Smooth muscle cell (in vitro differentiated cells): ENCODE measurements at regions not wholly inside any gene's neighbourhood (a gene's known extent, or its start where the extent isn't known, plus 50 kb on each side); places are given as distances from the start of the nearest gene placed in this dataset.
A peak's percentile ranks its signal among the peaks of the same experiment; 100 is the strongest.

Source experiments
- DNase-seq: peaks from one replicate; lab custom pipeline; 2025; ENCODE audit not compliant: unreplicated experiment; lab: John Stamatoyannopoulos, UW
- H2AFZ ChIP-seq: fragments of 200-600 bp; sonication (generic); 2 replicates; pipeline ENCODE4 v1.6.0; 2016; ENCODE audit warnings: antibody characterized with exemption, low read depth, mild to moderate bottlenecking
- H3F3A ChIP-seq: fragments of 200-600 bp; sonication (generic); 2 replicates; pipeline ENCODE4 v1.6.0; 2017; ENCODE audit warnings: antibody characterized with exemption, low read depth
- H3K27ac ChIP-seq: fragments of 200-600 bp; sonication (generic); 2 replicates; pipeline ENCODE4 v1.5.1; 2016; ENCODE audit warnings: low read depth, mild to moderate bottlenecking
- H3K27me3 ChIP-seq: fragments of 200-600 bp; sonication (generic); 2 replicates; pipeline ENCODE4 v1.6.1; 2016; ENCODE audit warnings: low read depth, mild to moderate bottlenecking
- H3K36me3 ChIP-seq: fragments of 200-600 bp; sonication (generic); 2 replicates; pipeline ENCODE4 v1.5.1; 2016; ENCODE audit warnings: low read depth
- H3K4me1 ChIP-seq: fragments of 200-600 bp; sonication (generic); 2 replicates; pipeline ENCODE4 v1.5.1; 2016; ENCODE audit warnings: low read depth
- H3K4me2 ChIP-seq: fragments of 200-600 bp; sonication (generic); 2 replicates; pipeline ENCODE4 v1.6.0; 2016; ENCODE audit warnings: mild to moderate bottlenecking
- H3K4me3 ChIP-seq: fragments of 200-600 bp; sonication (generic); 2 replicates; pipeline ENCODE4 v1.5.1; 2016; ENCODE audit warnings: mild to moderate bottlenecking
- H3K79me2 ChIP-seq: fragments of 200-600 bp; sonication (generic); 2 replicates; pipeline ENCODE4 v1.6.0; 2016; ENCODE audit warnings: low read depth, mild to moderate bottlenecking
- H3K9ac ChIP-seq: fragments of 200-600 bp; sonication (generic); 2 replicates; pipeline ENCODE4 v1.6.0; 2016; ENCODE audit warnings: low read depth
- H3K9me3 ChIP-seq: fragments of 200-600 bp; sonication (generic); replicated peaks from 2 replicates; pipeline ENCODE4 v1.5.1; 2016; ENCODE audit warnings: low read depth
- H4K20me1 ChIP-seq: fragments of 200-600 bp; sonication (generic); 2 replicates; pipeline ENCODE4 v1.6.0; 2016; ENCODE audit warnings: low read depth
- CTCF ChIP-seq: fragments of 200-600 bp; sonication (generic); IDR thresholded peaks from 2 replicates; pipeline ENCODE4 v1.5.1; 2017; ENCODE audit warnings: borderline replicate concordance, mild to moderate bottlenecking, antibody characterized with exemption; ENCODE audit not compliant: insufficient read depth, poor library complexity, severe bottlenecking
- WGBS: methylation state at CpG from one replicate; pipeline ENCODE4 v1.1.7; 2016; ENCODE audit warnings: low lambda C conversion rate; 5-methylcytosine and 5-hydroxymethylcytosine counted together

- H3K9ac ChIP-seq, result no peak overlapping the region
- no peak for TF ChIP-seq CTCF
- no peaks in the 10 kb centered on the region for H3K79me2 ChIP-seq
- H3K9me3 ChIP-seq, result no peaks in the 10 kb centered on the region
- WGBS, result 70% methylated on average over 6 of the region's 6 CpGs
- no peaks in the 10 kb centered on the region for H4K20me1 ChIP-seq
- no peak for DNase-seq
- H3K4me1 ChIP-seq, result peaks cover 32% of the 10 kb centered on the region
- no peaks in the 10 kb centered on the region for H3K27me3 ChIP-seq
- H3K36me3 ChIP-seq, result no peaks in the 10 kb centered on the region
- H2AFZ ChIP-seq, result no peak overlapping the region
- H3K4me2 ChIP-seq, result no peak overlapping the region
- no peak overlapping the region for H3K27ac ChIP-seq
- H3K4me3 ChIP-seq, result no peak overlapping the region
- H3F3A ChIP-seq, result peaks cover 23% of the 10 kb centered on the region
These were observed 78.0 kb upstream of the RARB start for GRCh38 chr3:25349828-25350724.

GRCh38 chr3:25350725-25351114, 77.3 kb upstream of the RARB start:
- Histone ChIP-seq H3K27me3 (no peaks in the 10 kb centered on the region), H3K27ac (no peak overlapping the region), H3K9ac (no peak overlapping the region), H4K20me1 (no peaks in the 10 kb centered on the region), H3K9me3 (no peaks in the 10 kb centered on the region), H3F3A (peaks cover 23% of the 10 kb centered on the region), H3K4me3 (no peak overlapping the region), H3K4me2 (no peak overlapping the region), H2AFZ (no peak overlapping the region), H3K79me2 (no peaks in the 10 kb centered on the region), H3K4me1 (peaks cover 38% of the 10 kb centered on the region), H3K36me3 (no peaks in the 10 kb centered on the region)
- no peak for TF ChIP-seq CTCF
- 95% methylated on average over 5 of the region's 5 CpGs for WGBS
- no peak for DNase-seq

- no peaks in the 10 kb centered on the region for H4K20me1 ChIP-seq
- 25% methylated on average over 3 of the region's 3 CpGs for WGBS
- H3K4me2 ChIP-seq, result peak overlapping the region; percentile 60
These were observed 74.0 kb upstream of the RARB start for GRCh38 chr3:25354071-25354470.

More at GRCh38 chr3:25354071-25354470, 74.0 kb upstream of the RARB start:
- H3K36me3 ChIP-seq, result no peaks in the 10 kb centered on the region
- no peaks in the 10 kb centered on the region for H3K9me3 ChIP-seq
- peaks cover 44% of the 10 kb centered on the region for H3K4me1 ChIP-seq
- H3K27me3 ChIP-seq, result no peaks in the 10 kb centered on the region
- peaks cover 26% of the 10 kb centered on the region for H3F3A ChIP-seq
- no peak overlapping the region for H3K4me3 ChIP-seq
- no peak for DNase-seq
- H3K79me2 ChIP-seq, result no peaks in the 10 kb centered on the region
- H3K27ac ChIP-seq, result peak overlapping the region; percentile 87
- no peak for TF ChIP-seq CTCF
- H2AFZ ChIP-seq, result peak overlapping the region; percentile 38
- peak overlapping the region; percentile 18 for H3K9ac ChIP-seq
